NCI-H2171 treated with DMSO at 0.1 percent for 48 hours (cell line): ENCODE measurements at regions not wholly inside any gene's neighbourhood (a gene's known extent, or its start where the extent isn't known, plus 50 kb on each side); places are given as distances from the start of the nearest gene placed in this dataset.
"Not testable (repeated sequence)": the region's sequence is repeated elsewhere in the genome, so short reads cannot be mapped to it uniquely, and the experiment has no call there.

Experiments used
- DNase-seq: peaks from one replicate; lab custom pipeline; 2025; lab: John Stamatoyannopoulos, UW

GRCh38 chr12:73529231-73529630 lies 1008.4 kb upstream of the ATXN7L3B start:
- DNase-seq: no peak

- no peak for DNase-seq
Observed at GRCh38 chr12:73529954-73530353, 1007.7 kb upstream of the ATXN7L3B start.

DNA sequence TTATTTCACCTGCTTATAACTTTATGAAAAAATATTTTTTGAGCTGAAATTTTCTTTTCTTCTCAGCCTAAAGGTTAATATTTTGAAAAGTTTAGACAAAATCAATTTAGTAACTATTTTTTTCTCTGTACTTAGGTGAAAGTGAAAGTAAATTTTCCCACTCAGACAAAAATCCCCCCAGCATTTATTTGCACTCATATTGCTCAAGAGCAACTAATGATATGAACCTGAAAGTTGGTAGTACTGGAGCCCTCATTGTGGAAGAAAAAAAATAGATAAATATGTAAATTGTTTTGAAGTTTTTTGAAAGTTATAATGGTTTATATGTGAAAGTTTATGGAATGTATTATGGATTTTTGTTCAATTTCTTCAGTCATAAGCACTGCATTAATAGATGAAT lies 1005.9 kb upstream of the ATXN7L3B start:
- DNase-seq: no peak

GRCh38 chr12:73547421-73547820 lies 990.2 kb upstream of the ATXN7L3B start:
- DNase-seq: no peak

GRCh38 chr12:73585136-73585535 lies 952.5 kb upstream of the ATXN7L3B start:
- DNase-seq: no peak

GRCh38 chr12:73589220-73589619 lies 948.4 kb upstream of the ATXN7L3B start:
- no peak for DNase-seq

GRCh38 chr12:73598626-73599025 lies 939.0 kb upstream of the ATXN7L3B start:
- DNase-seq: no peak

GRCh38 chr12:73599268-73599667 lies 938.4 kb upstream of the ATXN7L3B start:
- no peak for DNase-seq

- DNase-seq: not testable (repeated sequence)
Observed at GRCh38 chr12:73605925-73606324, 931.7 kb upstream of the ATXN7L3B start.

GRCh38 chr12:73612551-73612950 lies 925.1 kb upstream of the ATXN7L3B start:
- no peak for DNase-seq

DNA sequence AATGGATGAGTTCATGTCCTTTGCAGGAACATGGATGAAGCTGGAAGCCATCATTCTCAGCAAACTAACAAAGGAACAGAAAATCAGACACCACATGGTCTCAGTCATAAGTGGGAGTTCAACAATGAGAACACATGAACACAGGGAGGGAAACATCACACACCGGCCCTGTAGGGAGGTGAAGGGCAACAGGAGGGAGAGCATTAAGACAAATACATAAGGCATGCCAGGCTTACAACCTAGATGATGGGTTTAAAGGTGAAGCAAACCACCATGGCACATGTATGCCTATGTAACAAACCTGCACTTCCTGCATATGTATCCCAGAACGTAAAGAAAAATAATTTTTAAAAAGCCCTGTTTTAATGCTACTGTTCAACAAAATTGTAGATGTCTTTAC lies 914.2 kb upstream of the ATXN7L3B start:
- no peak for DNase-seq

- DNase-seq: no peak
Observed at GRCh38 chr12:73625226-73625625, 912.4 kb upstream of the ATXN7L3B start.

GRCh38 chr12:73629171-73629570 lies 908.5 kb upstream of the ATXN7L3B start:
- no peak for DNase-seq

GRCh38 chr12:73629893-73630831 lies 907.5 kb upstream of the ATXN7L3B start:
- no peak for DNase-seq

DNA sequence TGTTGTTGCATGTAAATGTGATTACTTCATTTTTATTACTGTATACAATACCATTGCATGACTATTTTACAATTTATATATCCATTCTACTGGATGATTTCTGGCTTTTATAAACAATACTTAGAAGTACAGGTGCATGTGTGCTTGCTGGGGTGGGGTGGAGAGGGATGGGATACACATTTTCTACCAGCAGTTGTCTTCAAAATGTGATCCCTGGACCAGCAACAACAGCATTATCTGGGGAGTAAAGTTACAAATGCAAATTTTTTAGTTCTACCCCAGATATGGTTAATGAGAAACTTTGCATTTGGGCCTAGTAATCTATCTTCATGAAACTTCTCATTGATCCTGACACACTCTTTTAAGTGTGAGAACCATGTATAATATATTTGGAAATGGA lies 905.4 kb upstream of the ATXN7L3B start:
- no peak for DNase-seq

DNA sequence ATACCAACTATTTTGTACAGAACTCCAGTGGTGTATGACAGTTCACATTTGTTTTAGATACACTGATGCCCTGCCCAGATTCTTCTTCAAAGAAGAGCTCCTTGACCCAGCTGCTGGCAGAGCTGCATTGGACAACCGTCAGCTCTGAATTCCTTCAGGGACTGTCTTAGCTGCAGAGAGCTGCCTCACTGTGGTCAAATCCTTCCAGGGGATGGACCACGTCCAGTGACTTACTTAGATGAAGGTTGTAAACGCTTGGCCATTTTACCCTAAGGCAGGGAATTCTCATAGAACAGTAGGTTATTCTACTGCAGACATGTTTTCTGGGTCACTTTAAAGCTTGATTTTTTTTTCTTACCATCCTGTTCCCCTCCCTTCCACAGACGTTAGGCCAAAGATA lies 905.0 kb upstream of the ATXN7L3B start:
- DNase-seq: no peak

- DNase-seq: not testable (repeated sequence)
Observed at GRCh38 chr12:73639397-73639796, 898.2 kb upstream of the ATXN7L3B start.

GRCh38 chr12:73656375-73656774 lies 881.3 kb upstream of the ATXN7L3B start:
- no peak for DNase-seq

DNA sequence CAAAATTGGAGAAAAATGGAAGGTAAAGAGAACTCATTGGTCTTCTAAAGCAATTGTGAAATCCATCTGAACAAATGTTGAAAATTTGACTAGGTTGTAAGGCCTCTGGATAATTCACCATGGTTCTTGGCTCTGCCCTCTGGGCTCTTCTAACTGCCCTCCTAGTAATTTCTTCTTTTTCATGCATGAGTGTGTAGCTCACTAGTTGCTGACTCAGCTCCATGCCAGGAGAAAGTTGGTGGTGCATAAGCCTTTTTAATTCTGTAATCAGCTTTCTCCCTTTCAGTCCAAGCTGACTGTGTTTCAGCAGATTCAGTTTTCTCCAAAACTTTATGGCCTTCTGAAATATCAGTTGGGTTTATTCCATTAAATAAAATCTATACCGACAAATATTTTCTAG lies 877.8 kb upstream of the ATXN7L3B start:
- no peak for DNase-seq

GRCh38 chr12:73665193-73665592 lies 872.4 kb upstream of the ATXN7L3B start:
- DNase-seq: no peak

DNA sequence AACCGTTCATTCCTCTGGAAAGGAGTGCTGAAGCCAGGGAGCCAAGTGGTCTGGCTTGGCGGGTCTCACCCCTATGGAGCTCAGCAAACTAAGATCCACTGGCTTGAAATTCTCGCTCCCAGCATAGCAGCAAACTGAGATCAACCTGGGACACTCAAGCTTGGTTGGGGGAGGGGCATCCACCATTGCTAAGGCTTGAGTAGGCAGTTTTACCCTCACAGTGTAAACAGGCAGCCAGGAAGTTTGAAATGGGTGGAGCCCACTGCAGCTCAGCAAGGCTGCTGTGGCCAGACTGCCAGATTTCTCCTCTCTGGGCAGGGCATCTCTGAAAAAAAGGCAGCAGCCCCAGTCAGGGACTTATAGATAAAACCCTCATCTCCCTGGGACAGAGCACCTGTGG lies 866.1 kb upstream of the ATXN7L3B start:
- not testable (repeated sequence) for DNase-seq

DNA sequence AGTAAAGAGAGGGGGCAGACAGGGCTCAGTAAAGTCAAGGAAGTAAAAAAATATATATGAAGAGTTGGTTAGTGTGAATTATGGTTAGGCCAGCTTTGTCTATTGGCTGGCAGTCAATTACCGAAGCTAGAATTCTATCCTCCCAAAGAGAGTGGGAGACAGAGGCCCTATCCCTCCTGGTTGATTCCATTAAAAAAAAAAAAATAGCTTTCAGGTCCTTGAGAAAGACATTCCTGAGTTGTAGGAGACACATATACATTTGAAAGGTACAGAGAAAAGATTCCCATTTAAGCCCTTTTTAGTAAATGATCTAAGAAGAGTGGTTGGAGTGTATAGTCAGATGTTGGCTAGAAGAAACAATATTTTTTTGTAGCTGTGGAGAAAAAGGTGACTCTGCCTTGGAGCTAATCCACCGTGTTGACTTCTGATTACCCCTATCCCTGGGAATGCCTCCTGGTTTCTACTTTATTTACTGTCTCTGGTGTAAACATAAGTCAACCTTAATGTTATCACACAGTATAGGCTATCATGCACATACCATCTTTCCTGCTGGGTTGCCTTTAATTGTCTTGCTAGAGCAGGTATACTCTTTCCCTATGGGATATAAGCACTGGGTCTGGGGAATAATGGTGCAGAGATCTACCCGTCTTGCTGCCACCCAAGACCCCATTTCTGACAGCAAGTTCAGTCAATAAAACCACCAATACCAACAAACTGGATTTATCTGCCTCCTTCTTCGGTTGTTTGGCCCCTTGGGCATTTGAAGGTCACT lies 859.9 kb upstream of the ATXN7L3B start:
- no peak for DNase-seq

GRCh38 chr12:73678335-73678734 lies 859.3 kb upstream of the ATXN7L3B start:
- DNase-seq: no peak
